ENCODE measurements at regions not wholly inside any gene's neighbourhood (a gene's known extent, or its start where the extent isn't known, plus 50 kb on each side); places are given as distances from the start of the nearest gene placed in this dataset.

- H3K27ac ChIP-seq (ENCODE audit: low read depth, low read length): no peak overlapping the region
- H3K56ac ChIP-seq (replicated peaks; ENCODE audit: insufficient read length, low read depth, low read length): no peak overlapping the region
- no peak overlapping the region for H3K14ac ChIP-seq (ENCODE audit: insufficient read length)
- no peaks in the 10 kb centered on the region for H3K79me1 ChIP-seq (ENCODE audit: low read depth, low read length)
- H3K4me1 ChIP-seq (replicated peaks in 1 of 4; ENCODE audit: control insufficient read depth in 3 of 4, insufficient read depth in 4 of 4, low read length in 3 of 4): peaks cover 2 to 13% (median 4%) of the 10 kb centered on the region in 4 experiments; a peak in 5 of 7 replicates
- H3K4ac ChIP-seq (replicated peaks; ENCODE audit: insufficient read length, low read depth, low read length): no peak overlapping the region
- no peak overlapping the region for H2AK5ac ChIP-seq (ENCODE audit: low read depth, low read length)
- H3K4me2 ChIP-seq (ENCODE audit: insufficient read depth in 1 of 2, low read depth in 2 of 2, low read length in 2 of 2): no peak overlapping the region
- H4K8ac ChIP-seq (ENCODE audit: extremely low read depth, insufficient read depth, low read length): no peak overlapping the region
- no peaks in the 10 kb centered on the region for H3K23me2 ChIP-seq (ENCODE audit: low read depth, low read length)
- no peaks in the 10 kb centered on the region for H3K79me2 ChIP-seq (ENCODE audit: control insufficient read depth in 1 of 2, insufficient read depth in 2 of 2, low read length in 2 of 2)
- FAIRE-seq (no peak), DNase-seq (ENCODE audit: low read depth in 1 of 2, low spot score in 2 of 2) (no peak)
- no peak overlapping the region for H2BK15ac ChIP-seq (ENCODE audit: low read length)
- no peak overlapping the region for H3K18ac ChIP-seq (ENCODE audit: extremely low read depth, low read length)
- no peaks in the 10 kb centered on the region for H4K20me1 ChIP-seq (replicated peaks in 1 of 2; ENCODE audit: control insufficient read depth in 1 of 2, insufficient read depth in 2 of 2, low read length in 2 of 2)
- H4K5ac ChIP-seq (ENCODE audit: insufficient read length, low read depth, low read length): no peak overlapping the region
- H3K4me3 ChIP-seq (ENCODE audit: extremely low read depth in 1 of 4, insufficient read depth in 2 of 4, low read depth in 3 of 4, low read length in 4 of 4): no peak overlapping the region
- no peak for TF ChIP-seq POLR2A (IDR thresholded peaks at IDR 0.05; ENCODE audit: control extremely low read depth in 1 of 2, low read depth in 2 of 2, low read length in 2 of 2)
- no peak for TF ChIP-seq CREB1 (IDR thresholded peaks at IDR 0.05)
- TF ChIP-seq, protein P1, sequence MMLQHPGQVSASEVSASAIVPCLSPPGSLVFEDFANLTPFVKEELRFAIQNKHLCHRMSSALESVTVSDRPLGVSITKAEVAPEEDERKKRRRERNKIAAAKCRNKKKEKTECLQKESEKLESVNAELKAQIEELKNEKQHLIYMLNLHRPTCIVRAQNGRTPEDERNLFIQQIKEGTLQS (IDR thresholded peaks at IDR 0.05; ENCODE audit: insufficient read depth, low read depth, low read length): no peak
- TF ChIP-seq CEBPB (IDR thresholded peaks at IDR 0.05; ENCODE audit: low read depth, low read length): no peak
- TF ChIP-seq KDM1A (IDR thresholded peaks at IDR 0.05; ENCODE audit: borderline replicate concordance, low read length): no peak
- TF ChIP-seq EP300 (IDR thresholded peaks at IDR 0.05; ENCODE audit: borderline replicate concordance in 1 of 2, low read depth in 2 of 2, low read length in 2 of 2): no peak
- no peak overlapping the region for H2AFZ ChIP-seq (ENCODE audit: low read length)
- H3K9me3 ChIP-seq (ENCODE audit: insufficient read depth in 2 of 2, low read depth in 1 of 2, low read length in 1 of 2): no peaks in the 10 kb centered on the region; a peak in 2 of 4 replicates
- no peak overlapping the region for H4K91ac ChIP-seq (replicated peaks; ENCODE audit: insufficient read length, low read length)
- no peak overlapping the region for H2BK5ac ChIP-seq (ENCODE audit: low read depth, low read length)
- no peak overlapping the region for H3K23ac ChIP-seq (ENCODE audit: insufficient read length)
- POLR2A ChIA-PET (ENCODE audit: partially characterized antibody): no interaction called here
- H3K36me3 ChIP-seq (ENCODE audit: control insufficient read depth in 2 of 4, insufficient read depth in 4 of 4, low read length in 3 of 4): no peaks in the 10 kb centered on the region
- 96% methylated on average over 3 of the region's 3 CpGs; no CpG with 5 or more reads in 1 of the 2 experiments for WGBS, 2 experiments (ENCODE audit: extremely low coverage in 1 of 2, insufficient coverage in 1 of 2, insufficient read length in 1 of 2, insufficient replicate concordance in 2 of 2, low coverage in 1 of 2, low lambda C conversion rate in 2 of 2, missing lambda C conversion rate in 1 of 2)
- no peak overlapping the region for H2BK20ac ChIP-seq (ENCODE audit: low read length)
- no peak overlapping the region for H2BK12ac ChIP-seq (ENCODE audit: low read depth, low read length)
- no peak overlapping the region for H2BK120ac ChIP-seq (replicated peaks; ENCODE audit: low read depth, low read length)
- H3K9ac ChIP-seq (replicated peaks in 1 of 4; ENCODE audit: extremely low read depth in 1 of 4, low read depth in 3 of 4, low read length in 3 of 4): no peak overlapping the region
- H3K27me3 ChIP-seq (replicated peaks in 1 of 4; ENCODE audit: control insufficient read depth in 3 of 4, extremely low read depth in 1 of 4, insufficient read depth in 3 of 4, low read length in 3 of 4): no peaks in the 10 kb centered on the region
- CTCF ChIA-PET (ENCODE audit: partially characterized antibody): no interaction called here
These were observed 341.1 kb downstream of the PMP22 start for GRCh38 chr17:14923981-14924380.

All from H1 (cell line).